ENCODE measurements at regions not wholly inside any gene's neighbourhood (a gene's known extent, or its start where the extent isn't known, plus 50 kb on each side); places are given as distances from the start of the nearest gene placed in this dataset.

- intact Hi-C loops (cut with micrococcal nuclease), result no loop called here
- no peak overlapping the region for H3K4me3 ChIP-seq
- WGBS (ENCODE audit: insufficient coverage, low coverage, missing lambda C conversion rate), result 8% methylated on average over 2 of the region's 2 CpGs
- no peaks in the 10 kb centered on the region for H3K36me3 ChIP-seq (ENCODE audit: control insufficient read depth, insufficient read depth, low read length)
- in situ Hi-C loops (cut with MboI), result no loop called here
- no peaks in the 10 kb centered on the region for H3K9me1 ChIP-seq (ENCODE audit: control insufficient read depth, insufficient read depth, low read length)
- H3K4me1 ChIP-seq (replicated peaks in 1 of 2; ENCODE audit: control insufficient read depth in 2 of 2, insufficient read depth in 2 of 2, low read length in 2 of 2), result no peaks in the 10 kb centered on the region; a peak in 2 of 5 replicates
- no peak for DNase-seq (ENCODE audit: extremely low read depth in 1 of 4, low spot score in 3 of 4)
- BruUV-seq (replicated peaks), result no TSS peak
- H2AFZ ChIP-seq (ENCODE audit: low read depth, low read length), result no peak overlapping the region
- POLR2A ChIA-PET, result interaction anchor here (0.6 kb wide), 2 partner anchors 11 to 30 kb away, joined by 3 read pairs; no protein-coding TSS in a partner anchor
- TF ChIP-seq JUND (IDR thresholded peaks at IDR 0.05; ENCODE audit: borderline replicate concordance, low read depth, low read length) (peak; percentile 8; the same call in 1 of the 2 replicates), JUND (tag; IDR thresholded peaks at IDR 0.05; ENCODE audit: borderline replicate concordance, low read depth, low read length) (no peak), EP300 (IDR thresholded peaks at IDR 0.05; ENCODE audit: low read length) (peak; percentile 16; the same call in 1 of the 2 replicates), TRIM25 (IDR thresholded peaks at IDR 0.05; ENCODE audit: borderline replicate concordance) (no peak), ATF3 (IDR thresholded peaks at IDR 0.05) (peak; percentile 31; the same call in 1 of the 2 replicates), ATF3 (CRISPR knock-in tag; conservative IDR thresholded peaks at IDR 0.05) (no peak), ATF7 (IDR thresholded peaks at IDR 0.05) (peak; percentile 31; the same call in 1 of the 2 replicates), CEBPG (CRISPR knock-in tag; IDR thresholded peaks at IDR 0.05) (no peak), CEBPG (tag; conservative IDR thresholded peaks at IDR 0.05 in 1 of 2, IDR thresholded peaks at IDR 0.05 in 1 of 2) (peak in 1 of 2 experiments; percentile 91; a peak in 2 of 4 replicates), NR2C2 (CRISPR knock-in tag; IDR thresholded peaks at IDR 0.05) (no peak), NR2C2 (tag; IDR thresholded peaks at IDR 0.05) (0 out of 2 replicates have a peak, but pooled peaks have one; percentile 13), FOXJ2 (tag; IDR thresholded peaks at IDR 0.05) (0 out of 2 replicates have a peak, but pooled peaks have one; percentile 48), POLR2G (IDR thresholded peaks at IDR 0.05; ENCODE audit: low read depth, low read length) (no peak)
- ATAC-seq, result no peak
- no peak overlapping the region for H3K9ac ChIP-seq (ENCODE audit: insufficient read depth in 1 of 2, low read depth in 2 of 2, low read length in 2 of 2)
- CTCF ChIA-PET (ENCODE audit: low intra/inter-chr PET ratio), result no interaction called here
- no peak overlapping the region for H3K27ac ChIP-seq (ENCODE audit: extremely low read depth, low read depth, low read length)
- H3K79me2 ChIP-seq (ENCODE audit: control insufficient read depth, insufficient read depth, low read length), result no peaks in the 10 kb centered on the region
- no peaks in the 10 kb centered on the region for H3K9me3 ChIP-seq (replicated peaks; ENCODE audit: control insufficient read depth, insufficient read depth, low read depth, low read length)
- no peak overlapping the region for H3K4me2 ChIP-seq (ENCODE audit: insufficient read depth, low read length)
- no peak for FAIRE-seq
- H4K20me1 ChIP-seq (replicated peaks; ENCODE audit: control insufficient read depth, insufficient read depth, low read length), result no peaks in the 10 kb centered on the region
- H3K27me3 ChIP-seq (ENCODE audit: control insufficient read depth in 2 of 2, insufficient read depth in 2 of 2, low read length in 2 of 2), result no peaks in the 10 kb centered on the region
Observed at GRCh38 chr15:91435113-91435512, 335.1 kb downstream of the SV2B start.
